ENCODE measurements at regions not wholly inside any gene's neighbourhood (a gene's known extent, or its start where the extent isn't known, plus 50 kb on each side); places are given as distances from the start of the nearest gene placed in this dataset.

GRCh38 chr19:31675193-31675913, 326.1 kb upstream of the TSHZ3 start:
- no peak for TF ChIP-seq CTCF (IDR thresholded peaks at IDR 0.05)
- no peak for TF ChIP-seq ZFX (IDR thresholded peaks at IDR 0.05; ENCODE audit: borderline replicate concordance)
